ENCODE measurements at regions not wholly inside any gene's neighbourhood (a gene's known extent, or its start where the extent isn't known, plus 50 kb on each side); places are given as distances from the start of the nearest gene placed in this dataset.

- H3K27ac ChIP-seq (ENCODE audit: low read depth, low read length), result no peak overlapping the region
- H3K9me3 ChIP-seq (ENCODE audit: low read length), result no peaks in the 10 kb centered on the region
- H3K36me3 ChIP-seq (ENCODE audit: insufficient read depth, low read length), result no peaks in the 10 kb centered on the region
- H3K27me3 ChIP-seq (ENCODE audit: control insufficient read depth in 1 of 2, insufficient read depth in 2 of 2, low read length in 2 of 2), result no peaks in the 10 kb centered on the region
- no peak overlapping the region for H3K9ac ChIP-seq (ENCODE audit: low read length)
- H3K4me3 ChIP-seq (ENCODE audit: low read depth in 1 of 2, low read length in 2 of 2), result no peak overlapping the region
- H3K4me1 ChIP-seq (ENCODE audit: insufficient read depth, low read length), result no peaks in the 10 kb centered on the region
These were observed 180.7 kb upstream of the POU3F3 start for GRCh38 chr2:104673225-104673624.

- Histone ChIP-seq H3K27me3 (ENCODE audit: control insufficient read depth in 1 of 2, insufficient read depth in 2 of 2, low read length in 2 of 2) (no peaks in the 10 kb centered on the region), H3K36me3 (ENCODE audit: insufficient read depth, low read length) (no peaks in the 10 kb centered on the region)
These were observed 175.7 kb upstream of the POU3F3 start for GRCh38 chr2:104678181-104678580.

GRCh38 chr2:104685591-104685990 lies 168.3 kb upstream of the POU3F3 start:
- Histone ChIP-seq H3K4me3 (ENCODE audit: low read depth in 1 of 2, low read length in 2 of 2) (no peak overlapping the region), H3K27me3 (ENCODE audit: control insufficient read depth in 1 of 2, insufficient read depth in 2 of 2, low read length in 2 of 2) (no peaks in the 10 kb centered on the region), H3K4me1 (ENCODE audit: insufficient read depth, low read length) (no peaks in the 10 kb centered on the region), H3K9me3 (ENCODE audit: low read length) (no peaks in the 10 kb centered on the region), H3K27ac (ENCODE audit: low read depth, low read length) (no peak overlapping the region), H3K9ac (ENCODE audit: low read length) (no peak overlapping the region), H3K36me3 (ENCODE audit: insufficient read depth, low read length) (no peaks in the 10 kb centered on the region)

More at GRCh38 chr2:104678181-104678580, 175.7 kb upstream of the POU3F3 start:
- H3K9ac ChIP-seq (ENCODE audit: low read length), result no peak overlapping the region
- H3K9me3 ChIP-seq (ENCODE audit: low read length), result no peaks in the 10 kb centered on the region
- H3K4me3 ChIP-seq (ENCODE audit: low read depth in 1 of 2, low read length in 2 of 2), result no peak overlapping the region
- no peaks in the 10 kb centered on the region for H3K4me1 ChIP-seq (ENCODE audit: insufficient read depth, low read length)
- no peak overlapping the region for H3K27ac ChIP-seq (ENCODE audit: low read depth, low read length)

- no peak overlapping the region for H3K9ac ChIP-seq (ENCODE audit: low read length)
- H3K36me3 ChIP-seq (ENCODE audit: insufficient read depth, low read length), result no peaks in the 10 kb centered on the region
- no peak overlapping the region for H3K4me3 ChIP-seq (ENCODE audit: low read depth in 1 of 2, low read length in 2 of 2)
- no peak overlapping the region for H3K27ac ChIP-seq (ENCODE audit: low read depth, low read length)
- H3K9me3 ChIP-seq (ENCODE audit: low read length), result no peaks in the 10 kb centered on the region
- no peaks in the 10 kb centered on the region for H3K4me1 ChIP-seq (ENCODE audit: insufficient read depth, low read length)
- H3K27me3 ChIP-seq (ENCODE audit: control insufficient read depth in 1 of 2, insufficient read depth in 2 of 2, low read length in 2 of 2), result no peaks in the 10 kb centered on the region
These were observed 166.8 kb upstream of the POU3F3 start for GRCh38 chr2:104687147-104687546.

GRCh38 chr2:104690255-104690984 lies 163.5 kb upstream of the POU3F3 start:
- Histone ChIP-seq H3K27ac (ENCODE audit: low read depth, low read length) (no peak overlapping the region), H3K4me1 (ENCODE audit: insufficient read depth, low read length) (no peaks in the 10 kb centered on the region), H3K9me3 (ENCODE audit: low read length) (no peaks in the 10 kb centered on the region), H3K36me3 (ENCODE audit: insufficient read depth, low read length) (no peaks in the 10 kb centered on the region), H3K27me3 (ENCODE audit: control insufficient read depth in 1 of 2, insufficient read depth in 2 of 2, low read length in 2 of 2) (no peaks in the 10 kb centered on the region), H3K4me3 (ENCODE audit: low read depth in 1 of 2, low read length in 2 of 2) (no peak overlapping the region), H3K9ac (ENCODE audit: low read length) (no peak overlapping the region)

GRCh38 chr2:104698276-104698675 lies 155.6 kb upstream of the POU3F3 start:
- H3K4me3 ChIP-seq (ENCODE audit: low read depth in 1 of 2, low read length in 2 of 2), result no peak overlapping the region
- no peak overlapping the region for H3K9ac ChIP-seq (ENCODE audit: low read length)
- H3K36me3 ChIP-seq (ENCODE audit: insufficient read depth, low read length), result no peaks in the 10 kb centered on the region
- H3K4me1 ChIP-seq (ENCODE audit: insufficient read depth, low read length), result no peaks in the 10 kb centered on the region
- H3K27me3 ChIP-seq (ENCODE audit: control insufficient read depth in 1 of 2, insufficient read depth in 2 of 2, low read length in 2 of 2), result peaks cover 0 to 5% of the 10 kb centered on the region in 2 donors
- no peak overlapping the region for H3K27ac ChIP-seq (ENCODE audit: low read depth, low read length)
- H3K9me3 ChIP-seq (ENCODE audit: low read length), result no peaks in the 10 kb centered on the region

GRCh38 chr2:104701411-104701911 lies 152.5 kb upstream of the POU3F3 start:
- H3K27me3 ChIP-seq (ENCODE audit: control insufficient read depth in 1 of 2, insufficient read depth in 2 of 2, low read length in 2 of 2), result peaks cover 0 to 5% of the 10 kb centered on the region in 2 donors
- H3K4me3 ChIP-seq (ENCODE audit: low read depth in 1 of 2, low read length in 2 of 2), result no peak overlapping the region
- no peaks in the 10 kb centered on the region for H3K36me3 ChIP-seq (ENCODE audit: insufficient read depth, low read length)
- no peaks in the 10 kb centered on the region for H3K9me3 ChIP-seq (ENCODE audit: low read length)
- no peak overlapping the region for H3K27ac ChIP-seq (ENCODE audit: low read depth, low read length)
- H3K4me1 ChIP-seq (ENCODE audit: insufficient read depth, low read length), result no peaks in the 10 kb centered on the region
- no peak overlapping the region for H3K9ac ChIP-seq (ENCODE audit: low read length)

GRCh38 chr2:104702031-104702850 lies 151.7 kb upstream of the POU3F3 start:
- no peak overlapping the region for H3K4me3 ChIP-seq (ENCODE audit: low read depth in 1 of 2, low read length in 2 of 2)
- no peaks in the 10 kb centered on the region for H3K9me3 ChIP-seq (ENCODE audit: low read length)
- H3K4me1 ChIP-seq (ENCODE audit: insufficient read depth, low read length), result no peaks in the 10 kb centered on the region
- H3K36me3 ChIP-seq (ENCODE audit: insufficient read depth, low read length), result no peaks in the 10 kb centered on the region
- H3K27me3 ChIP-seq (ENCODE audit: control insufficient read depth in 1 of 2, insufficient read depth in 2 of 2, low read length in 2 of 2), result peaks cover 0 to 5% of the 10 kb centered on the region in 2 donors
- H3K9ac ChIP-seq (ENCODE audit: low read length), result no peak overlapping the region
- no peak overlapping the region for H3K27ac ChIP-seq (ENCODE audit: low read depth, low read length)

- no peaks in the 10 kb centered on the region for H3K36me3 ChIP-seq (ENCODE audit: insufficient read depth, low read length)
- no peak overlapping the region for H3K27ac ChIP-seq (ENCODE audit: low read depth, low read length)
- H3K9ac ChIP-seq (ENCODE audit: low read length), result no peak overlapping the region
- H3K27me3 ChIP-seq (ENCODE audit: control insufficient read depth in 1 of 2, insufficient read depth in 2 of 2, low read length in 2 of 2), result peaks cover 0 to 5% of the 10 kb centered on the region in 2 donors
- H3K4me1 ChIP-seq (ENCODE audit: insufficient read depth, low read length), result no peaks in the 10 kb centered on the region
- H3K9me3 ChIP-seq (ENCODE audit: low read length), result no peaks in the 10 kb centered on the region
- H3K4me3 ChIP-seq (ENCODE audit: low read depth in 1 of 2, low read length in 2 of 2), result no peak overlapping the region
These were observed 150.2 kb upstream of the POU3F3 start for GRCh38 chr2:104703669-104704068.

- Histone ChIP-seq H3K4me3 (ENCODE audit: low read depth in 1 of 2, low read length in 2 of 2) (no peak overlapping the region), H3K27ac (ENCODE audit: low read depth, low read length) (no peak overlapping the region), H3K4me1 (ENCODE audit: insufficient read depth, low read length) (no peaks in the 10 kb centered on the region), H3K9me3 (ENCODE audit: low read length) (no peaks in the 10 kb centered on the region), H3K27me3 (ENCODE audit: control insufficient read depth in 1 of 2, insufficient read depth in 2 of 2, low read length in 2 of 2) (peaks cover 0 to 5% of the 10 kb centered on the region in 2 donors), H3K9ac (ENCODE audit: low read length) (no peak overlapping the region), H3K36me3 (ENCODE audit: insufficient read depth, low read length) (no peaks in the 10 kb centered on the region)
These were observed 149.2 kb upstream of the POU3F3 start for GRCh38 chr2:104704496-104705245.

GRCh38 chr2:104707056-104707455 lies 146.9 kb upstream of the POU3F3 start:
- Histone ChIP-seq H3K27ac (ENCODE audit: low read depth, low read length) (no peak overlapping the region), H3K4me1 (ENCODE audit: insufficient read depth, low read length) (no peaks in the 10 kb centered on the region), H3K4me3 (ENCODE audit: low read depth in 1 of 2, low read length in 2 of 2) (no peak overlapping the region), H3K9ac (ENCODE audit: low read length) (no peak overlapping the region), H3K36me3 (ENCODE audit: insufficient read depth, low read length) (no peaks in the 10 kb centered on the region), H3K27me3 (ENCODE audit: control insufficient read depth in 1 of 2, insufficient read depth in 2 of 2, low read length in 2 of 2) (peaks cover 0 to 5% of the 10 kb centered on the region in 2 donors), H3K9me3 (ENCODE audit: low read length) (no peaks in the 10 kb centered on the region)
